Limb (tissue), 2 donors: ENCODE measurements at regions not wholly inside any gene's neighbourhood (a gene's known extent, or its start where the extent isn't known, plus 50 kb on each side); places are given as distances from the start of the nearest gene placed in this dataset.
"Not testable (repeated sequence)": the region's sequence is repeated elsewhere in the genome, so short reads cannot be mapped to it uniquely, and the experiment has no call there.

Experiments
- DNase-seq, 2 donors: peaks; one replicate each; pipeline ENCODE4 v3.0.0-alpha.2; 2016; ENCODE audit errors: extremely low spot score in 2 of 2

DNA sequence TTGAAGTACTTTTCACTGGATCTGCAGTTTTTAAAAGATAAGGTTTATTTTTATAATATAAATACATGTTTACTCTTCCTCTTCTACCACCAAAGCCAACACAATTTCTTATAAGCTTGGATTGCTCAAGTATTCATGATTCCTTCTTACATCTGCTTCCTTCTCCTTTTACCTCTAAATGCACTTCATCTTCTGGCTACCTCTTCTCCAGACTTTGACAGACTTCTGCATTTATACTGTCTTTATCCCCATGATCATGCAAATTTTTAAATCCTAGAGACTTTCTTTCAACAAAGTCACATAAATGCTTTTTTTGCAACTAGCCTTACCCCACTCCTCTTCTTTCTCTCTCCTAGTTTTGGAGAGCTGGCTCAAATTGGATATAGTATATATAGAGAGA, 142.9 kb downstream of the TFAP2B start:
- DNase-seq, result no peak

DNA sequence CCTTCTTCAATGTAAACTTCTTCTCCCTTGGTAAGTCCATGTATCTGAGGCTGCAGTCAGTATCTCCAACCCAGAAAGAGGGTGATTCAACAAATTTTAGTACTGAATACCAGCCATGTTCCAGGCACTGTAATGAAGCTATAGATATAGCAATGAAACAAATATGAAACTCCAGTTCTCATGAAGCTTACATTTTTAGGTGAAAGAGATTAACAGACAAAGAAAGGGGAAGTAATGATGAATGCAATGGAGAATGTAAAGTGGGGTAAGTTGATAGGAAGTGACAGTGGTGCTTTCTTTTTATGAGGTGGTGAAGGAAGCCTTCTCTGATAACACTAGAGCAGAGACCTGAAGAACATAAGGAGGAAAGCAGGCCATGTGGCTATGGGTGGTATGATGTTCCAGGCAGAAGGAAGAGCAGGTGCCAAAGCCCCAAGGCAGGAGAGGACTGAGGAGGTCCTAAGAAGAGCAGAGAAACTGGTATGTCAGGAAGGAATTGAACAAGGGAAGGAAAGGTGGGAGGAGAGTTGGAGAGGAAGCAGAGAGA, 143.6 kb downstream of the TFAP2B start:
- no peak for DNase-seq

DNA sequence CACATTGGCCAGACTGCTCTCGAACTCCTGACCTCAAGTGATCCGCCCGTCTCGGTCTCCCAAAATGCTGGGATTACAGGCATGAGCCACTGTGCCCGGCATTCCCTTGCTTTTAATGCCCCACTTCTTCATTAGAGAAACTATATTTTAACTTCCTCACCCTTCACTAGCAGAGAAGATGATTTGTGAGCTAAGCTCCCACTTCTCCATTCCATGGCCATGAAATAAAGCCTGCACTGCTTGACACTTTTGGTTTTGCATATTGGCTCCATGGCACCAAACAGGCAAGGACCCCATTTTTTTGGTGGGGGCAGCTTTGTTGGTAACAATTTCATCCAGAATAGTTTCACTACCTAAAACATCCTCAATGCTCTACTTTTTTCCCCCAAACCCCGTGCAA, 145.3 kb downstream of the TFAP2B start:
- DNase-seq, result no peak

DNA sequence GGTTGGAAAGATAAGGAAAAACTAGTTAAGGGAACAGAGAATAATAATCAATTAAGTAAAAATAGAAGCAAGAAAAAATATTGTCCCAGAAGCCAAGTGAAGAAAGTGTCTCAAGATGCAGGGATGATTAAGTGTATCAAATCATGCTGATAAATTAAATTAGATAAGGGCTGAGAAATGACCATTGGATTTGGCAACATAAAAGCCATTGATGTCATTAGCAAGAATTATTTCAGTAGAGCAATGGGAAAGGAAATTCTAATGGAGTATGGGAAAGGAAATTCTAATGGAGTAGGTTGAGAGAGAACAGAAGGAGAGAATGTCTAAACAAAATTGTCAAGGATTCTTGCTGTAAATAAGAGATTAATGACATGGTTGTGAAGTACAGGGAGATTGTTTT, 146.8 kb downstream of the TFAP2B start:
- no peak for DNase-seq

DNA sequence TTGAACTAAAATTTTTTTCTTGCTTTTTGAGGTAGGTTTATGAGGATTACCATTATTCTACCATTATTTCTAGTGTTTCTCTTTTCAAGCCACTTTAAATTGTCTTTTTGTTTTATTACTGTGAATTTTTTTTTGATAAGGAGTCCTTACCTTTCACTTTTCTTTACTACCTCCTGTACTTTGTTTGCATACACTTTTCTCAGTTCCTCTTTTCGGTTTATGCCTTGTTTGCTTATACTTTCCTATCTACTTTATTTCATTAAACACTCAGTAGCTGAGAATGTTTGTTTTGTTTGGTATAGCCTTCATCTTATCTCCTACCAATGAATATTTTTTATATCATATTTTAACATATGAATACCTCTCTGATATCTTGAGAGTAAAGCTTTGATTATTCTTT, 147.9 kb downstream of the TFAP2B start:
- no peak for DNase-seq

DNA sequence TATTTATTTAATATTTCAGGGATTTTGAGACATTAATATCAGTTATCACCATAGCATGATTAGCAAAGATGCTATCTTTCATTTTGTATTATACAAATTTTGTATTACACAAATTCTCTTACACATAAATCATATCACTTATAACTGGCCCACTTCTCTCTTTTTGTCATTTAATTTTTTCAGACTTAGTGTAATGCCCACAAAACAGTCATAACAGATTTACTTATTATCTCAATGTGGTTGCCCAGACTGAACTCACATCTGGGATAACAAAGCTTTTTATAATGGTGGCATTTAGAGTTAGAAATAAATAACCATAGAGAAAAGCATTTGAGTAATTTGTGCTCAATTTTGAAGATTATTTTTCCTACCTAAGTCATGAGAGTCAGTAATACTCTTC, 148.3 kb downstream of the TFAP2B start:
- no peak for DNase-seq

DNA sequence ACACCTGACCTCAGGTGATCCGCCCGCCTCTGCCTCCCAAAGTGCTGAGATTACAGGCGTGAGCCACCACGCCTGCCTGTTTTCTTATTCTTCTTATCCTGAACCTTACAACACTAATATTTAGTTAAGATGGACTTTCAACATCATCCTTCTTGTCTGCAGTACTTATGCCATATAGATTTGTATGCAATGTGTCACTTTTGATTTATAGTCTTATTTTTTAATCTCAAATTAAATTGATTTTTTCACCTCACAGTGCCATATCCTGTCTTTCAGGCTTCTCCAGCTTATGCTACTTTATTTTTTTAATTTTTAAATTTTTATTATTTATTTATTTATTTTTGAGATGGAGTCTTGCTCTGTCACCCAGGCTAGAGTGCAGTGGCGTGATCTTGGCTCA, 149.6 kb downstream of the TFAP2B start:
- not testable (repeated sequence) for DNase-seq

DNA sequence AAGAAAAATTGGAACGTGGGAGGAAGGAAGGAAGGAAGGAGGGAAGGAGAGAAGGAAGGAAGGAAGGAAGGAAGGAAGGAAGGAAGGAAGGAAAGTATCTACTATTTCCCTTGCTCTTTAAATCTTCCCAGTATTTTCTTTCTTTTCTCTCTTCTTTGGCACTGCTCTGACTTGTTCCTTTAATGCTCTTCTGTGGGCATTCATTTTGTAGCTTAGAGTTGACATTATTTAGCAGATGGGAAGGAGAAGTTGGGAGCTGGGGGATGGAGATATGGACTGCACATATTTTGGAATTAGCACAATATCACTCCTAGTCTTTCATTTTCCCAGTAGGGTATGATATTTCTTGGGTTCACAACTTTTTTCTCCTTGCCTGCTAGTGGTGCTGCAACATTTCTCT, 152.2 kb downstream of the TFAP2B start:
- DNase-seq, result no peak

DNA sequence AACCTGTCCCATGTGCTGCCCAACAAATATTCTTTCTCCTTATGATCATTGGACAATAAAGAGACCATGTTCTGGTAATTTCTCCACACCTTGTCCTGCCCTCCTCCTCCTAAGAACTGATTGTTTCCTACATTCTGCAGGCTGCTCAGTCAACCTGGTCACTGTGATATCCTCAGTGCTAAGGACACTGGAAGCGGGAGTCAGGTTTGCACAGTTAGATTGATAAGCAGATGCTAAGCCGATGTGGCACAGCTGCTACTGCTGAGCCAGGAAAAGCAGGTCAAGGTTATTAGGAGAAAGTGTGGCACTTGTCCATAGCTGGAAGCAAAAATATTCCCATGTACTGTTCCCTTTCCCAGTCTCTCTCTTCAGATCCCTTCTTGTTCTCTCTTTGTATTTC, 154.8 kb downstream of the TFAP2B start:
- DNase-seq, result no peak

DNA sequence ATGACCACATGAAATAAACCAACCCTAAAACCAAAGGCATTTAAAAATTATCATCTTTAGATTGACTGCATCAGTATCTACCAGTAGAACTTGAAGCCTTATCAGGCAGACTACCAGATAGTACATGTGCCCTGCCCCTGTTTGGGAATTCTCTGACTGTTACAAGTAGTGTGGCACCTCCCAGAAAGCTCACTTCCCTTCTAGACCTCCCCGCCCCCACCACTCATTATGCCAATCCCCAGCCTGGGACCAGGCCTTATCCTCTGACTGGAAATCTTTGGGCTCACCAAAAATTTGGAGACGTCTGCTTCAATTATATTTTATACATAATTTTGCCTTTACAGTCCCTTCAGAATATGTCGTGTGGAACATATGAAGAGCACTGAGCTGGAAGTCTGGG, 155.6 kb downstream of the TFAP2B start:
- DNase-seq, result no peak

DNA sequence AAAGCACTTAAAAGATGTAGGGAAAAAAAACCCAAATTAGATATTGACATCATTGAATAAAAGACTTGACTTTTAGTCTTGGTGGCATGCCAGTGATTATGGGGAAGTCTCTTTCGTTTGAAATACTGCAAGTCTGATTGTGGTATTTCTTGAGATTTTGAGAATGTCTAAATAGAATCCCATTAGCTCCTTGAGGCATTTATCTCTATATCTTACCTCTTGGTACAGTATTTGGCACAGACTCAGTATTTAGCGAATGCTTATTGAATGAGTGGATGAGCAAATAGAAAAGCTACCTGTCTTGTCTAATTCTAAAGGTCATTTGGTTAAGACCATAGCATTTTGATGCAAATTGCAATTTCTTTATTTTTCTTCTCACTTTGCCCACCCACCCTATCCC, 156.5 kb downstream of the TFAP2B start:
- no peak for DNase-seq

DNA sequence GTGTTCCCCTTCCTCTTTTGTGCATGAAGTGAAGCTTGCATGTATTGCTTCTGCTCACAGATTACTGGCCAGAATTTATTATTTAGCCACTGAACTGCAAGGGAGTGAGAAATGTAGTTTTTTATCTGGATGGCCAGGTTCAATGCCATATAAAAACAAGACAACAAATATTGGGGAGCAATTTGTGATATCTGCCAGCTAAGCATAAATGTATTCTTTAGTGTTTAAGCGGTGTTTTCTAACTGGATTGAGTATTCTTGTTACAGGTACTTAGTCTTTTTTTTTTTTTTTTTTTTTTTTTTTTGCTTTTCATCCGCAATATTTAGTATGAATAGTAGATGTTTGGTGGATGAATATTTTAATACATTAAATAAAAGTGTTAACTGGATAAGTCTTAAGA, 158.2 kb downstream of the TFAP2B start:
- DNase-seq, result no peak

DNA sequence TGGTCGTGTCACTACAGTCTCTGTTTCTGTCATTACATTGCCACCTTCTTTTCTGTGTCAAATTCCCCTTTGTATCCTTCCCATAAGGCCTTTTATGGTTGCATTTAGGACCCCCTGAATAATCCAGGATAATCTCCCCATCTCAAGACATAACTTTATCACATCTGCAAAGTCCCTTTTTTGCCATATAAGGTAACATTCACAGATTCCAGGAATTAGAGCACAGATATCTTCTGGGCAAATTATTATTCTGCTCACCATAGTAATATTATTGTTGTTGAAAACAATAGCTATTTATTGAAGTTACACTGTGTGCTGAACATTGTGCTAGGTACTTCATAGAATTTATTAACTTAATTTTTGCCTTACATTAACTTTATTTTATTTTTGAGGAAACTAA, 159.1 kb downstream of the TFAP2B start:
- DNase-seq, result no peak

DNA sequence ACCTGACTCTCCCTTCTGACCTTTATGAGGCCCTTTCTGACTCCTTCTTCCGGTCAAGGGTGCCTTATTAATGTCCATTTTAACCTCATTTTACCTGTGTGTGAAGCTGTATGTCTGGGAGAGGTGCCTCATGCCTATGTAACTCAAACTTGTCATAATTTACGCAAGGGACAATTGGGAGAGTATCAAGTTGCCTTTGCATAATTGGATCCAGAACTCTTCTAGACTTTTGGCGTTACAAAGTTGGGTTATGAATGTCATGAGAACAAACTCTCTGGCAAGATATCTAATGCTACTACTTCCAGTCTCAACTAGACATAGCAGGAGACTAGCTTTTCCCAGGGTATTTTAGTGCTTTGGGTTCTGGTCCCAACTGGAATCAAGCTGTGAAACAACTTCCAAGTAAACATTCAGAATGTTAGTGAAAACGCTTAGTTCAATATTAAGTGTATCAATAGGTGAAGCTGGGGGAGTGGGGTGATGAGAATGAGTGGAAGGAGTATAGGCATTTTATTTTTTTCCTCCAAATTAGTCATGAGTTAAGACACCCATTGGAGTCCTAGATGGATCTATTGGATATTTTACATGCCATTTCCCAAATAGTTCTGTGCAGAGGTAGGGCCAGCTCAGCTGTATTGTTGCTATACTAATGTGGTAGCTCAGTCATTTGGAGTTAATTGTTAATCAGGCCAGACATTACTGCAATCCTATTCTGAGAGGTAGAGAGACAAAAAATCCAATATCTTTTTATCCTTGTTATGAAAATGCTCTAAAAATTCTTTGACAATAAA, 159.9 kb downstream of the TFAP2B start:
- no peak for DNase-seq

DNA sequence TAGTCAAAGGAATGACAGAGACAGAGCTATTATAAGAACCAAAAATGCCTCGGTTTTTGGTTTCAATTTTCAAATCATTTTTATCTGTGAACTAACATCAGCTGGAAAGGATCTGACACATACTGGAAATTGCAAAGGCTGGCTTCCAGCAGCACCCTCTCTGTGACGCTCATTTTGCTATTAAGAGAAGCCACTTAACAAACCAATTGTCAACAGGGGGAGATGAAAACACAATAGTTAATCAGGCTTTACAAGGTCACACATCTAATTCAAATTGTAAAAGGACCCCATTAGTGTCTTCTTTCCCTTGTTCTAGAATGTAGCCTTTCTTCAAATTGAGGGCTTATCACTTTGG, 160.5 kb downstream of the TFAP2B start:
- no peak for DNase-seq

DNA sequence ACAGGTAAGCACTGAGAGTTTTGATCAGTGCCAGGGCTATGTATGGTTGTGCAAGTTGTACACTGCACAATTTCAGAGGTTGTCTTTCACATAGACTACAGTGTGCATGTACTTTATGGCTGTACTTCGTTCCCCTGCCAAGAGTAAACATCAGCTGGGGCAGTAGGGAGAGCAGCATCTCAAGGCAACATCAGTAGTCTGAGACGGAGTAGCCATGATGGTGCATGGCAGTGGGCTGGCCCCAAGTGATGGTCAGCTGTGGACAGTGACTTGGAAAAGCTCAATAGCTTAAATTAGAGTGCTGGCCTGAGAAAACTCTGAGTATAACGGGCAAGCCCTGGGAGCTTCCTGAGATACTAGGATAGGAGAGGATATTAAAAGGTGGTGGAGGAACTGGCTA, 165.5 kb downstream of the TFAP2B start:
- DNase-seq, result no peak

DNA sequence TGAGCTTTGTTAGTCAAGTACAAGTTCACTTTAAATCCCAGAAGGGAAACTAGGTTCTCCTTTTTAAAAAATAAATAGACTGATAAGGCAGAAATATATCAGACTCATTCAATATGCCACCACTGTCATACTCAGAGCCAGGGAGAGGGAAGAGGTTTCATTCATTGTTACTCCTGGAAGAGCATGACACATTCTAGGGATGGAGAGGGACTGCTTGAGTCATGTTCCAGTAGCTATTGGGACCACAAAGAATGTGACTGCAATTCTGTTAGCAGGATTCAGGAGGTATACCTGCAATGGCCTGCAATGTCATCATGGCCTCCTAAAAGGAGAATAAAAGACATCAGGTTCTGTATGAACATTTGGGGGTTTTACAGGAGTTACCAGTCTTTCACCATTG, 167.6 kb downstream of the TFAP2B start:
- DNase-seq, result no peak

DNA sequence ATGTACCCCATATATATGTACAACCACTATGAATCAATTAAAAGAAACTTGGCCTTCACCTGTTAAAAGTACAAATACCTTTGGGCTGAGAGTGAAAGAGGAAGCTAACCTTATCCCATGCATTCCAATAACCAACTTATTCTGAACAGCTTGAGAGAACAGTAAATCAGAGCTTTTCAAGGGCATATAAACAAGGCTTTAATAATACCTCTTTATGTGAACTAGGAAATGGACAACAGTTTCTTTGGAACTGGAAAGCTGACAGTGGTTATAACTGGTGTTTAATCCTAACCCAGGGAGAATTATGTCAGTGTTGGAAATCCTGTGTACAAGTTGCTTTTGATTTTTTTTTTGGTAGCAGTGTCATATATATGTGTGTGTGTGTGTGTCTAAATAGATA, 170.5 kb downstream of the TFAP2B start:
- no peak for DNase-seq

DNA sequence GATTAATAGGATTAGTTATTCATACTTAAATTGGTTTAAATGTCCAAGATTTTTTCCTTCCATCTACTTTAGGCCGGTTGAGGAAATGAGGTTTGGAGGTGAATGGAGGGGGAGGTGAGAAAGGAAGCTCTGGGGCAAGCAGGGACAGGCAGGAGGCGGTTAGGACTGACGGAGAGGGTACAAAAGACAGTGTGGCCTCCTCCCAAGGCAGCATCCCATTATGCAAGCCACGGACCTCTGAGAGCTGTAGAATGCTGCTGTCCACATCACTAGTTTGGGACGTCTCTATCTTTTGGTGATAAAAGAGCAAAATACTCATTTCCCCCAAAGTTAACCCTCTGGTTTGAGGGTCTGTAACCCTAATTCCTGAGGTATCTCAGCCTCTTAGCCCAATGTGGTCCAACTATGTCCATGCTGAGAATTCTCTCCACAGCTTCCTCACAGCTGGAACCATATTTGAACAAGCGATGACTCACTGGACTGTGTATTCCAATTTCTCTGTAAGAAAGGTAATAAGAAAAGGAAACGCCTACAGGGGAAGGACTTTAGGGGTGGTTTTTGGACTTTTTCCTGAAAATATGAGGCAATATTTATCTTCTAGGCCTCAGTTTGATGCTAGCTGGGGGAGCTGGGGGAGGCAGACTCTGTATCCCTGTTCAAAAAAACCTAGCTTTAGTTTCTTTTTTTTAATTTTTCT, 172.2 kb downstream of the TFAP2B start:
- no peak for DNase-seq

DNA sequence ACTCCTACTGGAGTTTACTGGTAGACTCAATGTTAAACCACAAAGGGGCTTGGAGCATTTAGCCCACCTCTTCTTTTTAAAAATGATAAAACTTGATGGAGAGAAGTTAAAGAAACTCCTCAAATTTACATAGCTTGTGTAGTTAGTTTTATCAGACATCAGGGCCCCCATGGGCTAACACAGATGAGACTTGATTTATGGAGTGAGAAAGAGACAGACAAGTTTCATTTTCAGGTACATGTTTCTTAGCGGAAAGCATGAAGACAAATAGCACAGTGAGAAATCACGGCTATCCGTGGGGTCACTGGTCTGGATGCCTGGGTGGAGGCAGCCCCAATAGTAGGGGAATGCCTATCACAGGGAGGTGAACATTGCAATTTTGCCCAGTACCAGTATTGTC, 173.6 kb downstream of the TFAP2B start:
- DNase-seq, result no peak

DNA sequence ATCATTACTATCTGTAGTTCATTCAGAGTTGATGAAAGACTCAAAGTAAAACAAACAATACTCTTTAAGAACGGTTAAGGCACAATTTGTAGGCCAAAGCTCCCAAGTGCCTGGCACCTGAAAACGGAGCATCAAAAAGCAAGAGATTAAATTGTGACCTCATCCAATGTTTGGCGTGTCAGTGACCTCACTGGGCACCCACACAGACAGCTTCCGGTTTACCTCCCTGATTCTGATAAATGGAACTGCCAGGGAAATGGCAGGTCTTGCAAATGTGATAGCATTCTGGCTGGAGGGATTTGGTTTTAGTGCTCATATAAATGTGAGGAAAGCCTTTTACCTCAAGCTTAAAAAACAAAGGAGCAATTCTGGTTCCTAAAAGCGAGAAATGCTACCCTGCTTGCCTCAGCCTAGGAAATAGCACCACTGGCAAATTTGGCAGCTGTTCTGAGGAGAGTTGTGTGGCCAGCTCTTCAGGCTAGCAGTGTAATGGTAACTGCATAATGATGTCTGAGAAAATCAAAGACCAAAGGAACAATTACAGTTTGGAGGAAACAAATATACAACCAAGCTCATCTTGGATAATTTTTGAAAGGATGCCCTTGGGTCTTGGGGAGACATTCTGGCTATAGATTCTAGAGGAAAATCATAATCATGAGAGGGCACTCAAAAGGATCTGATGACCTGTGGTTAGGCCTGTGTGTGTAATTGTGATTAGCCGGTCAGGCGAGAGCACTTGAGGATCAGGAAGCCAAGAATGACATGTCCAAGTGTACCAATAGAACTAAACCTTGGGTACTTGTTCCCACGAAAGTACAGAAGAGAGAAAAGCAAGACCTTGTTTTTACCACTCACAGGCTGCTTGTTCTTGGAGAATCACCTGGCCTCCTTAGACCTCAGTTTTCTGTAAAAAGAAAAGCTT, 174.3 kb downstream of the TFAP2B start:
- DNase-seq, result no peak
